ENCODE measurements at regions not wholly inside any gene's neighbourhood (a gene's known extent, or its start where the extent isn't known, plus 50 kb on each side); places are given as distances from the start of the nearest gene placed in this dataset.

DNA sequence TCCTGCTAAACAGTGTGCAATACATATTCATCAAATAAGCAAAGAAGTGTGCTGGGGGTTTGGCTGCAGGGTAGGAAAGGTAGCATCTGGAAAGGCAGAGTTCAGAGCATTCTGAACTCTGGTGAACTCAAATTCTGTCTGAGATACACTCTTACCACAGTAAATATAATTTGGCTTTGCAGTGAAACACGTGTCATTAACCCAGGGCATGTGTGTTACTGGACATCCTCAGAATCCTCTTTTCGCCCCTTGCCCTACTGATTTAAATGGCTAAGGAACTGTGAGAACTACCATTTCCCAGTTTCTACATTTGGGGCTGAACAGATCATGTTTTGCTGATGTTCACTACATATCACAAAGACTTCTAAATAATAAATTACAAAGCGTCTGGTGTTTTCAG, 562.8 kb upstream of the SGCG start:
- no peak for TF ChIP-seq POLR2AphosphoS5 (IDR thresholded peaks at IDR 0.05; ENCODE audit: low read depth)
- TF ChIP-seq, protein P1, sequence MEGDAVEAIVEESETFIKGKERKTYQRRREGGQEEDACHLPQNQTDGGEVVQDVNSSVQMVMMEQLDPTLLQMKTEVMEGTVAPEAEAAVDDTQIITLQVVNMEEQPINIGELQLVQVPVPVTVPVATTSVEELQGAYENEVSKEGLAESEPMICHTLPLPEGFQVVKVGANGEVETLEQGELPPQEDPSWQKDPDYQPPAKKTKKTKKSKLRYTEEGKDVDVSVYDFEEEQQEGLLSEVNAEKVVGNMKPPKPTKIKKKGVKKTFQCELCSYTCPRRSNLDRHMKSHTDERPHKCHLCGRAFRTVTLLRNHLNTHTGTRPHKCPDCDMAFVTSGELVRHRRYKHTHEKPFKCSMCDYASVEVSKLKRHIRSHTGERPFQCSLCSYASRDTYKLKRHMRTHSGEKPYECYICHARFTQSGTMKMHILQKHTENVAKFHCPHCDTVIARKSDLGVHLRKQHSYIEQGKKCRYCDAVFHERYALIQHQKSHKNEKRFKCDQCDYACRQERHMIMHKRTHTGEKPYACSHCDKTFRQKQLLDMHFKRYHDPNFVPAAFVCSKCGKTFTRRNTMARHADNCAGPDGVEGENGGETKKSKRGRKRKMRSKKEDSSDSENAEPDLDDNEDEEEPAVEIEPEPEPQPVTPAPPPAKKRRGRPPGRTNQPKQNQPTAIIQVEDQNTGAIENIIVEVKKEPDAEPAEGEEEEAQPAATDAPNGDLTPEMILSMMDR (conservative IDR thresholded peaks at IDR 0.05; ENCODE audit: low read depth in 2 of 2): no peak
- TF ChIP-seq, protein P2, sequence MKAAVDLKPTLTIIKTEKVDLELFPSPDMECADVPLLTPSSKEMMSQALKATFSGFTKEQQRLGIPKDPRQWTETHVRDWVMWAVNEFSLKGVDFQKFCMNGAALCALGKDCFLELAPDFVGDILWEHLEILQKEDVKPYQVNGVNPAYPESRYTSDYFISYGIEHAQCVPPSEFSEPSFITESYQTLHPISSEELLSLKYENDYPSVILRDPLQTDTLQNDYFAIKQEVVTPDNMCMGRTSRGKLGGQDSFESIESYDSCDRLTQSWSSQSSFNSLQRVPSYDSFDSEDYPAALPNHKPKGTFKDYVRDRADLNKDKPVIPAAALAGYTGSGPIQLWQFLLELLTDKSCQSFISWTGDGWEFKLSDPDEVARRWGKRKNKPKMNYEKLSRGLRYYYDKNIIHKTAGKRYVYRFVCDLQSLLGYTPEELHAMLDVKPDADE (IDR thresholded peaks at IDR 0.05): no peak

Measured in GM23338 (cell line).